Right lobe of liver (tissue), 4 donors: ENCODE measurements at regions not wholly inside any gene's neighbourhood (a gene's known extent, or its start where the extent isn't known, plus 50 kb on each side); places are given as distances from the start of the nearest gene placed in this dataset.

Experiments
- CTCF ChIP-seq, 4 donors: fragments of 200-600 bp in 3 of 4; fragments of 450-650 bp in 1 of 4; IDR thresholded peaks; one replicate each; pipeline versions ENCODE4 v1.5.1 to v1.8.0; 2016 to 2022; ENCODE audit warnings: antibody characterized with exemption in 4 of 4, mild to moderate bottlenecking in 2 of 4
- POLR2A ChIP-seq: fragments of 450-650 bp; IDR thresholded peaks from one replicate; pipeline ENCODE4 v1.6.1; 2017; ENCODE audit warnings: antibody characterized with exemption, mild to moderate bottlenecking
- donor health status: DM: no; HTN: no; CAD: no.
- donor health status: DM: no; HTN: no; CAD: no.
- donor health status: DM: no; HTN: yes; CAD: no.

- TF ChIP-seq POLR2A (no peak), CTCF (IDR thresholded peaks at IDR 0.05) (no peak)
Measured at GRCh38 chr3:70618151-70618550, 305.7 kb upstream of the MDFIC2 start.
